Activated CD4-positive, alpha-beta T cell treated with anti-CD3 and anti-CD28 coated beads, Interleukin-2, Interleukin-6, amounts not matched to agents 100 ng/mL and 50 ng/mL, durations not matched to agents 16 hours and 8 hours (primary cell): ENCODE measurements at regions not wholly inside any gene's neighbourhood (a gene's known extent, or its start where the extent isn't known, plus 50 kb on each side); places are given as distances from the start of the nearest gene placed in this dataset.
"Not testable (repeated sequence)": the region's sequence is repeated elsewhere in the genome, so short reads cannot be mapped to it uniquely, and the experiment has no call there.

Experiments used
- DNase-seq: peaks from one replicate; pipeline ENCODE4 v3.0.0-alpha.2; 2020

- no peak for DNase-seq
Measured at GRCh38 chr5:39780347-39780746, 355.6 kb upstream of the DAB2 start.

GRCh38 chr5:39779831-39780230 is 355.1 kb upstream of the DAB2 start:
- no peak for DNase-seq

GRCh38 chr5:39775797-39776365 is 351.1 kb upstream of the DAB2 start:
- DNase-seq = no peak

GRCh38 chr5:39775086-39775796 is 350.5 kb upstream of the DAB2 start:
- DNase-seq = no peak

- DNase-seq = no peak
Measured at GRCh38 chr5:39774605-39775004, 349.8 kb upstream of the DAB2 start.

GRCh38 chr5:39772307-39772706 is 347.5 kb upstream of the DAB2 start:
- DNase-seq = no peak

GRCh38 chr5:39767916-39768315 is 343.1 kb upstream of the DAB2 start:
- no peak for DNase-seq

GRCh38 chr5:39765366-39765765 is 340.6 kb upstream of the DAB2 start:
- no peak for DNase-seq

- DNase-seq = no peak
Measured at GRCh38 chr5:39762761-39763160, 338.0 kb upstream of the DAB2 start.

- DNase-seq = no peak
Measured at GRCh38 chr5:39761199-39761950, 336.6 kb upstream of the DAB2 start.

GRCh38 chr5:39760385-39761198 is 335.8 kb upstream of the DAB2 start:
- no peak for DNase-seq

- no peak for DNase-seq
Measured at GRCh38 chr5:39759701-39760100, 334.9 kb upstream of the DAB2 start.

- no peak for DNase-seq
Measured at GRCh38 chr5:39758426-39758825, 333.6 kb upstream of the DAB2 start.

- DNase-seq = no peak
Measured at GRCh38 chr5:39757131-39757530, 332.4 kb upstream of the DAB2 start.

- DNase-seq = no peak
Measured at GRCh38 chr5:39755986-39756385, 331.2 kb upstream of the DAB2 start.

GRCh38 chr5:39755452-39755851 is 330.7 kb upstream of the DAB2 start:
- DNase-seq = no peak

GRCh38 chr5:39753747-39754146 is 329.0 kb upstream of the DAB2 start:
- DNase-seq = not testable (repeated sequence)

- DNase-seq = no peak
Measured at GRCh38 chr5:39750661-39751060, 325.9 kb upstream of the DAB2 start.

GRCh38 chr5:39742916-39743315 is 318.1 kb upstream of the DAB2 start:
- no peak for DNase-seq

GRCh38 chr5:39740404-39740803 is 315.6 kb upstream of the DAB2 start:
- DNase-seq = no peak

GRCh38 chr5:39732166-39732565 is 307.4 kb upstream of the DAB2 start:
- DNase-seq = no peak

GRCh38 chr5:39730699-39731098 is 305.9 kb upstream of the DAB2 start:
- DNase-seq = no peak

- DNase-seq = no peak
Measured at GRCh38 chr5:39730006-39730405, 305.2 kb upstream of the DAB2 start.
